ENCODE measurements at regions not wholly inside any gene's neighbourhood (a gene's known extent, or its start where the extent isn't known, plus 50 kb on each side); places are given as distances from the start of the nearest gene placed in this dataset.
"Not testable (repeated sequence)": the region's sequence is repeated elsewhere in the genome, so short reads cannot be mapped to it uniquely, and the experiment has no call there.

DNA sequence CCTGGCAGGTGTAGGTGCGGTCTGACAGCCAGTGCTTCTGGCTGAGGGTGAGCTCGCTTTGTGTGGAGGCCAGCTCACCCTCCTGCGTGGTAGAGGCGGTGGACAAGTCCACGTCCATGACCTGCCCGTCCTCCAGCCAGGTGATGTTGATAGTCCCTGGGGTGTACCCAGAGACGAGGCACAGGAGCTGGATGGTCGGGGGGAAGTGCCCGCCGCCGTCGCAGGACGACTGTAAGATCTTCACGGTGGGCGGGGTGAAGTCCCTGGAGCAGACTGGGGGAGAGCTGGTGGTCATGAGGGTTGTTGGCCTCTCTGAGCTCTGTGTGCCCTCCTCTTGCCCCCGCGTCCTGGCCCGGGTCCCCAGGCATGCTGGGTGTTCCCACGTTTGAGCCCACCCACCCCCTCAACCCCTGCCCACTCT lies 74.6 kb downstream of the TMEM121 start:
- no peak for DNase-seq (ENCODE audit: low read depth, low spot score)

DNA sequence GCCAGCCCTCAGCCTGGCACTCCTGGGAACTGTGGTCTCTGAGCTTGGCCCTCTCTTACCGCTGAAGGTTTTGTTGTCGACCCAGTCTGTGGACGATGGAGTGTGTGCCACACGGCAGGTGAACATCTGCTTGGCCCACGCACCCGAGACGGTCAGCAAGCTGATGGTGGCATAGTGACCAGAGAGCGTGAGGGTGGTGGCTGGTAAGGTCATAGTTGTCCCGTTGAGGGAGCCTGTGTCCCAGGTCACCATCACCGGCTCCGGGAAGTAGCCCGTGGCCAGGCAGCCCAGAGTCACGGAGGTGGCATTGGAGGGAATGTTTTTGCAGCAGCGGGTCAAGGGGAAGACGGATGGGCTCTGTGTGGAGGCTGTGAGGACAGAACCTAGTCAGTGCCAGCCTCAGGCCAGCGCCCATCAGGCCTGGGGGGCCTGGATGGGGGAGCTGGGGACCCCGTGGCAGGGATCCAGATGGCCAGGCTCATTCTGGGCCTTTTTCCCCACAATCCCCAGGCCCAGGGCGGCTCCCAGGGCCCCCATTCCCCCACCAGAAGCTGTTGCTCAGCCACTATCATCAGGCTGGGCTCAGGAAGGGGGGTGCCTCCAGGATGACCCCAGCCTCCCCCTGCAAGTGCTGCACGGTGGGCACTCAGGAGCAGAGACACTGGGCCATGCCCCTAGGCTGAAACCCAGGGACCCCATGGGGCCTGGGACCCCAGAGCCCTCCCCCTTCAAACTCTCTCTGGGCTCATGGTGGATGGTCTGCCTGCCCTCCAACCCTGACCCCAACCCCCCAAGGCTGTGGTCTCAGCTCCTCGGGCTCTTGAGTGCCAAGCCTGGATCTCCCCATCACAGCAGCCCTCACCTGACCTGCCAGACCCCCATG lies 75.2 kb downstream of the TMEM121 start:
- no peak for DNase-seq (ENCODE audit: low read depth, low spot score)

GRCh38 chr14:105602243-105602750 lies 75.9 kb downstream of the TMEM121 start:
- DNase-seq (ENCODE audit: low read depth, low spot score) = no peak

DNA sequence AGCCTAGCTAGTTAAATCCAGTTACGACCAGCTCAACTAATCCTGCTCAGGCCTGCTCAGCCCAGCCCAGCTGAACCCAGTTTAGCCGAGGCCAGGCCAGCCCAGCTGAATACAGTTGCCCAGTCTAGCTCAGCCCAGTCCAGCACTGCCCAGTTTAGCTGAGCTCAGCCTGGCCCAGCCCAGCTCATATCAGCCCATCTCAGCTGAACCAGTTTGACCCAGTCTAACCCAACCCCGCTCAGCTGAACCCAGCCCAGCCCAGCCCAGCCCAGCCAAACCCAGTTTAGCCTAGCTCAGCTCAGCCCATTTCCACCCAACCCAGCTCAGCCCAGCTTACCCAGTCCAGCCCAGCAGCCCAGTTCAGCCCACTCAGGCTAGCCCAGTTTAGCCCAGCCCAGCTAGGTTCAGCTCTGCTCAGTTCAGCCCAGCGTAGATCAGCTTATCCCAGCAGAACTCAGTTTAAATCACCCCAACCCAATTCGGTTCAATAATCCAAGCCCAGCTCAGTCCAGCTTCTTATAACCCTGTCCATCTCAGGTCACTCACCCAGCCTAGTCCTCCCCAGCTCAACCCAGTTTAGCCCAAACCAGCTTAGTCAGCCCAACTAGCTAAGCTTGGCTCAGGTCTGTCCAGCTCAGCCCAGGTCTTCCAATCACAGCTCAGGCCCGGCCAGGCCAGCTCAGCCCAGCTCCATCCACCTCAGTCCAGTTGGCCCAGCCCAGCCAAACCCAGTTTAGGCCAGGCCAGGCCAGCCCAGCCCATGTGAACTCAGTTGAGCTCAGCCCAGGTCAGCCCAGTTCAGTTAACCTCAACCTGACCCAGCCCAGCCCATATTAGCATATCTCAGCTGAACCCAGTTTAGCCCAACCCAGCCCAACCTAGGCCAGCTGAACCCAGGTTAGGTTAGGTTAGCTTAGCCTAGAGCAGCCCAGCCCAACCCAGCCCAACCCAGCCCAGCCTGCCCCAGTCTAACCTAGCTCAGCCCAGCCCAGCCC lies 76.7 kb downstream of the TMEM121 start:
- no peak for DNase-seq (ENCODE audit: low read depth, low spot score)

DNA sequence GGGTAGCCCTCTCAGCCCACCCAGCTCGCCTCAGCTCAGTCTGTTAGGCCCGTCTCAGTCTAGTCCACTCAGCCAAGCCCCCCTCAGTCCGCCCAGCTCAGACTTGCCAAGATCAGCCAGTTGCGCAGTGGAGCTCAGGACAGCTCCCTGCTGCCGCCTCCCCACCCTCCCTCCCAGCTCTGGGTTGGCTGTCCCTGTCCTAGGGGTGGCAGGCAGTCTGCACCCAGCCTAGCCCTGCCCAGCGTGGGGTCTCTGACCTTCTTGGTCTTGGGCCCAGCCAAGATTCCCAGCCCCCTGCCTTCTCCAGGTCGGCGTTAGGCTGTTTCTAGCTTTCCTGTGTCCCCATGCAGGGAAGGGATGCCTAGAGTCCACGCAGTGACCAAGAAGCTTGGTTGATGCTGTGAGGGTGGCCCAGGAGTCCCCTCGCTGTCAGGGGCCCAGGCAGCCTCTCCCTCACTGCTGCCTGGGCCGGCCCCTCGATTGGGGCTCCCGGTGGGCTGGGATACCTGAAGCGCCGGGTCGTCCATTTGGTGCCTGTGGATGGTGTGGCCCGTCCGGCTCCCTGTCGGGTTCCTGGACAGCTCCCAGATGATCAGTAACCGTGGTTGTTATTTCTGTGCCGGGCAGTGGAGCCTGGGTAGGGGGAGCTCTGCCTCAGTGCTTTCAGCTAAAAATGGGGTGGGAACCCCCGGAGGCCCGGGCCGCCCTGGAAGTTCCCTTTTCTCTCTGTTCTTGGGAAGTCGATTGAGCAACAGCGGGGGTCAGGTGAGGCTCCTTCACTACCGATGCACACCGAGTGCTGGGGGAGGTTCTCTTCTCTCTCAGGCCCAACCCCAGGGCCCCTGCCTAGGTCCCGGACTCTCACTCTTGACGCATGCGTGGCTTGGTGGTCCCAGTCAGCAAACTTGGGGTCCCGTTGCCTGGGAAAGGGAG lies 78.4 kb downstream of the TMEM121 start:
- DNase-seq (ENCODE audit: low read depth, low spot score) = not testable (repeated sequence)

DNA sequence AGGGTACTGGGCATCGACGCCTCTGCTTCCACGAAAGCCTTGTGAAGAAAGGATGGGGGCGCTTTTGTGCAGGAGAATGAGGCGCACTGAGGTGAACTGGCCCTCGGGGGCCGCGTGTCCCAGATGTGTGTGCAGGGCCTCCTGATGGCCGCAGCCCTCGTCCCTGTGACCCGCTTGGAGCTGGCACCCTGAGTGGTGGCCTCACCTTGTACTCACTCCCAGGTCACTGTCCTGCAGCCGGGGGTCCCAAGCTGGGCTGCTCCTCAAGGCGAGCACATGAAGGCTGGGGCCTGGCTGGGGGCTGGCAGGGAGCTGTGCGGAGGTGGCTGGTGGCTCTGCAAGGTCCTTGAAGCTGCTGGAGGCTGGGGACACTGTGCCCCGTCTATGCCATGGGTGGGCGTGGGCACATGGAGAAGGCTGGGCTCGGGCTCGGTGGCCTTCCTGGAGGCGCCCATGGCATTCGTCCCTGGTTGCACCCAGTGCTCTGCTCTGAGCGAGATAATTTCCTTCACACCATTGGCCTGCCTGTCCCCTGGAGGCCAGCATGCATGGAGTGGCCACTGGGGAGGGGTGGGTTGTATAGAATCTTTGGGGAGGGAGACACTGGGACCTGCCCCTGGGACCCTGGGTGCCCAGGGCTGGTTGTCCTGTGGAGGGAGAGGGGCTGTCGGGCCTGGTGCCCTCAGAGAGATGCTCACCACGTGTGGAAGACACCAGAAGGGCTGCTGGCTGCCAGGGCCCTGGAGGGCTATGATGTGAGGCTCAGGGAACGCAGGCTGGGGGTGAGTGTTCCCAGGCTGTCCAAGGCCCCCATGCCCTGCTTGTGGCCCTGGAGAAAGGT lies 79.3 kb downstream of the TMEM121 start:
- DNase-seq (ENCODE audit: low read depth, low spot score) = no peak

DNA sequence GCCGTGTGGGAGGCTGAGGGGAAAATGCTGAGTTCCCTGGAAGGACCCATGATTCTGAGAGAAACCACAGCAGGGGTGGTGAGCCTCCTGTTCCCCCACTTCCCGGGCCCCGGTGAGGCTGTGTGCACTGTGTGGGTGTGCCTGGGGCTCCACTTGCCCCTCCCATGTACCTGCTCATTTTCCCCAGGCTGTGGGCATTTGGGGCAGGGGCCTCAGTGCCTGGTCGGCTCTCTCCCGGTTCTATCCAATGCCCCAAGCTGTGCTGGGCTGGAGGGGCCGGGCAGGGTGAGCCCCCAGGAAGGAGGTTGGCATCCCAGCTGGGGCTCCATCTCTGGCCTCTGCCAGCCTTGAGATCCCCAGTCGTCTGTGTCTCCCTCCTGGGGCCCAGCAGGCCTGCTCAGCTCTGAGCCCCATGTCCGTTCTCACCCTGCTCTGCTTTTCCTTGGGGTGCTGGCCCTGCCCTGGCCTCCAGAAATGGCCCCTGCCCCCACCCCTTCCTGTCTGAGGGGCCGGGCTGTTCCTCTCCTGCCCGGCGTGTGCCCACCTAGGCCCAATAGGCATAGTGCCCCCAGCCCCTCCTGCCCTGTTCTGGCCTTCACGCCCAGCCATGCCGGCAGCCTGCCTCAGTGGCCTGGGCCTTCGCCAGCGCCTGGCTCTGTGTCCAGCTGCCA lies 80.1 kb downstream of the TMEM121 start:
- not testable (repeated sequence) for DNase-seq (ENCODE audit: low read depth, low spot score)

DNA sequence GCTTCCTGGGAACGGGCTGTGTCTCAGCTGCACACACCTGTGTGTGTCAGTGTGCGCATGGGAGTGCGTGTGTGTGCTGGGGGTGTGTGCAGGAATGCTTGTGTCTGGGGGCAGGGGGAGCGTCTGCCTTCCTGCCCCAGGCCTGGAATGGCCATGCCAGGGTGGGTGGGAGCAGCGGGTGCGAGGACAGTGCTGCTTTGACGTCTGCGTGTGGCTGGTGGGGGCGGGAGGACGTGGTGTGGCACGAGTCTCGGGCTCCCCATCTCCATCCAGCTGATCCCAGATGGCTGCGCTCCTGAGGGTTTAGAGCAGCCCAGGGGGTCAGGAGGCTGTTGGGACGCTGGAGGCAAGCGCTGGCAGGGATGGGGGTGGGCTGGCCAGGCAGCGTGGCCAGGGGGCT lies 80.6 kb downstream of the TMEM121 start:
- DNase-seq (ENCODE audit: low read depth, low spot score) = not testable (repeated sequence)

GRCh38 chr14:105614987-105615386 lies 88.6 kb downstream of the TMEM121 start:
- DNase-seq (ENCODE audit: low read depth, low spot score) = not testable (repeated sequence)

GRCh38 chr14:105615986-105616801 lies 89.8 kb downstream of the TMEM121 start:
- not testable (repeated sequence) for DNase-seq (ENCODE audit: low read depth, low spot score)

DNA sequence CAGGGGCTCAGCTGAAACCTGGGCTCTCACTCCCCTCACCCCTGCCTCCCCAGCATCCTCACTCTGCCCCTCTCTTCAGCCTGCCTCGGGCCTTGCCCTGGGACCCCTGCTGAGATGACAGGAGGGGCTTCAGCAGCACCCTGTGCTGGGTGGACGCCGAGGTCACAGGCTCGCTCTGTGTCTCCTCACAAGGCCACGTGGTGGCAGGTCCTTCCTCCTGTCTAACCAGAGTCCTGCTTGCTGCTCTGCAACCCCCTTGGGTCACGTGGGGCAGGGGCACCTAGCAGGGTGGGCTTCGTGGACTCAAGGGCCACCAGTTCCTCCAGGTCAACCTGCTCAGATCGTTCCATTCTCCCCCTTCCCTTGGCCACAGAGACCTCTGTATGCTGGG lies 90.4 kb downstream of the TMEM121 start:
- DNase-seq (ENCODE audit: low read depth, low spot score) = no peak

DNA sequence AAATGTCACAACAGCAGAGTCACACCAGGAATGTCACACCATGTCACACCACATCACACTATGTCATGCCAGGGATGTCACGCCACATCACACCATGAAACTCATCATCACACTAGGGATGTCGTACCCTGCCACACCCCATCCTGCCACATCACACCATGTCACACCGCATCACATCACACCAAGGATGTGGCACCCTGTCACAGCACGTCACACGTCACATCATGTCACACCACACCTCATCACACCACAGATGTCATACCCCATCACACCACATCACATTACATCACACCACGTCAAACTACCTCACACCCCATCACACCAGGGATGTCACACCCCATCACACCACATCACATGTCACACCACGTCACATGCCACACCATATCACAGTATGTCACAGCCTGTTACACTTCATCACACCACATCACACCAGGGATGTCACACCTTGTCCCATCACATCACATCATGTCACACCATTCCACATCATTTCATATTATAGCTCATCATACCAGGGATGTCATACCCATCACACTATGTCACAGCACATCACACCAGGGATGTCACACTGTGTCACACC lies 90.9 kb downstream of the TMEM121 start:
- DNase-seq (ENCODE audit: low read depth, low spot score) = no peak

DNA sequence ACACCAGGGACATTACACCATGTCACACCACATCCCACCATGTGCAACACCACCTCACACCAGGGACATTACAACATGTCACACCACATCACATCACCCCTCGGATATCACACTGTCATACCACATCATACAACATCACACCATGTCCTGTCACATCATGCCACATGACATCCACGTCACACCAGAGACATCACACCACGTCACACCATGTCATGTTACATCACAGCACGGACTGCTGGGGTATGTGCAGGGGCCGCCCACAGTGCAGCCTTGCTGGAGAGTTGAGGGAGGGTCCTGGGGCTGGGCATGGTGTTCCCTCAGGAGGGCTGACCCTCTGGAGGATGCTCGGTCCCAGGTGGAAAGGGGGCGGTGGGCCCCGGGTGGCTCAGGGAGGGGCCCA lies 91.4 kb downstream of the TMEM121 start:
- DNase-seq (ENCODE audit: low read depth, low spot score) = not testable (repeated sequence)

- not testable (repeated sequence) for DNase-seq (ENCODE audit: low read depth, low spot score)
Measured at GRCh38 chr14:105619324-105619723, 92.9 kb downstream of the TMEM121 start.

DNA sequence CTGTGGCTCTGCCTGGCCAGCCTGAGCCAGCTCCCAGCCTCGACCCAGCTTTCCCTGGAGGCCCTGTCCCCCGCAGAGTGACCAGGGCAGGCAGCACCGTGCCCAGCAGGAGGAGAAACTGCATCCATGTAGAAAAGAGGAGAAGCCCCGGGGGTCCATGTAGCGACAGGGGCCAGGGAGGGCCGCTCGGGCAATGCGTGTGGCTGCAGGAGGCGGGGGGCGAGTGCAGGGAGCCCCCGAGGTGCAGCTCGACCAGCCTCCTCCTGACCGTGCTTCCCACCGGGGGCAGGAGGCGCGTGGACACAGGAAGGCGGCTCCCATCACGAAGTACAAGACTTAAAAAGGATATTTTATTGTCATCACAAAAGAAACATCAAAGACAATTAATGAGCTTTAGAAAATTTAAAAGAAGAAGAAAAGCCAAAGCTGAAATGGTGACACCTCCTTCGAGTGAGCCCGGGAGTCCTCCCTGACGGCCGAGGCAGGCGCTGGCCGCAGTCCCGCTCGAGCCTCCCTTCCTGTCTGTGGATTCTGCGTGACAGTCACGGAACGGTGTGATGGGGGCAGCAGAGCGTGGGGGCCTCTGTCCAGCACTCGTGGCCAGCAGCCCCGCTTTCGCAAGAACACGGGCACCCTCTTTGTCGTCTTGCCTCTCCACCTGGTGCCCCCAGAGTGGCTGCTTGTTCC lies 93.9 kb downstream of the TMEM121 start:
- DNase-seq (ENCODE audit: low read depth, low spot score) = not testable (repeated sequence)

- not testable (repeated sequence) for DNase-seq (ENCODE audit: low read depth, low spot score)
Measured at GRCh38 chr14:105620865-105621471, 94.6 kb downstream of the TMEM121 start.

Data from activated naive CD8-positive, alpha-beta T cell treated with anti-CD3 and anti-CD28 coated beads, Interleukin-2, amount 50 U/mL, for 16 hours (primary cell).